HEK293 (cell line): ENCODE measurements at regions not wholly inside any gene's neighbourhood (a gene's known extent, or its start where the extent isn't known, plus 50 kb on each side); places are given as distances from the start of the nearest gene placed in this dataset.

Experiments
- CTCF ChIP-seq: fragments of 450-650 bp; formaldehyde crosslinking; IDR thresholded peaks from 2 replicates; pipeline ENCODE4 v1.5.1; 2016; ENCODE audit warnings: missing biosample characterization, missing genetic modification characterization
- EGR2 ChIP-seq: fragments of 450-650 bp; formaldehyde crosslinking; IDR thresholded peaks from 2 replicates; pipeline ENCODE4 v1.5.1; 2016; ENCODE audit warnings: low read depth, missing biosample characterization, missing genetic modification characterization
- SP7 ChIP-seq: fragments of 450-650 bp; formaldehyde crosslinking; IDR thresholded peaks from 2 replicates; pipeline ENCODE4 v1.5.1; 2016; ENCODE audit warnings: missing biosample characterization, missing genetic modification characterization
- ZNF266 ChIP-seq: fragments of 450-650 bp; formaldehyde crosslinking; IDR thresholded peaks from 2 replicates; pipeline ENCODE4 v1.5.1; 2016; ENCODE audit warnings: missing biosample characterization, missing genetic modification characterization, low read depth

GRCh38 chr6:155678361-155678760 lies 222.7 kb upstream of the NOX3 start:
- TF ChIP-seq CTCF (tag by site-specific recombination) = no peak
- TF ChIP-seq SP7 = no peak
- TF ChIP-seq EGR2 (tag by site-specific recombination) = no peak
- TF ChIP-seq ZNF266 (tag by site-specific recombination) = no peak
